GM23338 (cell line): ENCODE measurements at regions not wholly inside any gene's neighbourhood (a gene's known extent, or its start where the extent isn't known, plus 50 kb on each side); places are given as distances from the start of the nearest gene placed in this dataset.

Source experiments
- ATAC-seq: fragments of 200-7000 bp; cut with Tn5 transposase; 3 replicates; pipeline ENCODE4 v1.9.1; 2020
- DNase-seq: peaks from one replicate; pipeline ENCODE4 v3.0.0-alpha.2; 2015; ENCODE audit warnings: low spot score
- H2AFZ ChIP-seq: fragments of 200-600 bp; sonication (generic); 2 replicates; pipeline ENCODE4 v1.8.0; 2016; ENCODE audit warnings: antibody characterized with exemption, mild to moderate bottlenecking, moderate library complexity
- H3F3A ChIP-seq: fragments of 200-600 bp; sonication (generic); replicated peaks from 2 replicates; pipeline ENCODE4 v1.8.0; 2017; ENCODE audit warnings: antibody characterized with exemption, mixed run types, low read depth
- H3K27ac ChIP-seq: fragments of 200-600 bp; sonication (generic); 2 replicates; pipeline ENCODE4 v1.6.1; 2016; ENCODE audit warnings: low read depth
- H3K27me3 ChIP-seq: fragments of 200-600 bp; sonication (generic); 2 replicates; pipeline ENCODE4 v1.8.0; 2016; ENCODE audit warnings: mild to moderate bottlenecking, mixed run types, moderate library complexity; ENCODE audit not compliant: insufficient read depth
- H3K36me3 ChIP-seq: fragments of 200-600 bp; sonication (generic); 2 replicates; pipeline ENCODE4 v1.8.0; 2016; ENCODE audit warnings: mild to moderate bottlenecking; ENCODE audit not compliant: insufficient read depth
- H3K4me1 ChIP-seq: fragments of 200-600 bp; sonication (generic); 2 replicates; pipeline ENCODE4 v1.8.0; 2016; ENCODE audit warnings: mild to moderate bottlenecking, moderate library complexity; ENCODE audit not compliant: insufficient read depth
- H3K4me2 ChIP-seq: fragments of 200-600 bp; sonication (generic); 2 replicates; pipeline ENCODE4 v1.7.1; 2017; ENCODE audit warnings: mixed run types
- H3K4me3 ChIP-seq: fragments of 200-600 bp; sonication (generic); 2 replicates; pipeline ENCODE4 v1.6.1; 2016; ENCODE audit warnings: mixed run types
- H3K79me2 ChIP-seq: fragments of 200-600 bp; sonication (generic); replicated peaks from 2 replicates; pipeline ENCODE4 v1.8.0; 2017; ENCODE audit warnings: mild to moderate bottlenecking; ENCODE audit not compliant: insufficient read depth
- H3K9me2 ChIP-seq: fragments of 200-600 bp; sonication (generic); 2 replicates; pipeline ENCODE4 v1.8.0; 2017; ENCODE audit not compliant: insufficient read depth
- H4K20me1 ChIP-seq: fragments of 200-600 bp; sonication (generic); replicated peaks from 2 replicates; pipeline ENCODE4 v1.8.0; 2017; ENCODE audit warnings: mild to moderate bottlenecking; ENCODE audit not compliant: insufficient read depth
- H3K27ac Mint-ChIP-seq: 2 replicates; pipeline ENCODE4 v1.8.0; 2020; ENCODE audit warnings: inconsistent platforms, mild to moderate bottlenecking, moderate library complexity, mixed read lengths
- H3K27me3 Mint-ChIP-seq: 3 replicates; pipeline ENCODE4 v1.8.0; 2022; ENCODE audit warnings: low read depth, mild to moderate bottlenecking, moderate library complexity, mixed read lengths, inconsistent platforms; ENCODE audit not compliant: insufficient read depth, poor library complexity
- H3K36me3 Mint-ChIP-seq: 3 replicates; pipeline ENCODE4 v1.8.0; 2021; ENCODE audit warnings: low read depth, mild to moderate bottlenecking, inconsistent platforms, moderate library complexity, mixed read lengths
- H3K4me1 Mint-ChIP-seq: 3 replicates; pipeline ENCODE4 v1.8.0; 2020; ENCODE audit warnings: mild to moderate bottlenecking, inconsistent platforms, mixed read lengths
- H3K4me3 Mint-ChIP-seq: 3 replicates; pipeline ENCODE4 v1.8.0; 2021; ENCODE audit warnings: moderate library complexity, mild to moderate bottlenecking, inconsistent platforms, mixed read lengths
- H3K9me3 Mint-ChIP-seq: 3 replicates; pipeline ENCODE4 v1.8.0; 2020; ENCODE audit warnings: moderate library complexity, mild to moderate bottlenecking, inconsistent platforms, mixed read lengths
- CREB1 ChIP-seq: fragments of 250-450 bp; sonication (Bioruptor Pico); IDR thresholded peaks from 2 replicates; pipeline ENCODE4 v1.5.0; 2020; ENCODE audit warnings: low read depth, mild to moderate bottlenecking, moderate library complexity
- EZH2 ChIP-seq: fragments of 200-600 bp; sonication (generic); IDR thresholded peaks from one replicate; pipeline ENCODE4 v1.8.0; 2017; ENCODE audit warnings: antibody characterized with exemption, mild to moderate bottlenecking, low read depth; ENCODE audit not compliant: unreplicated experiment
- JUNB ChIP-seq: IDR thresholded peaks from one replicate; pipeline ENCODE4 v1.6.1; 2016; ENCODE audit warnings: antibody characterized with exemption; ENCODE audit not compliant: unreplicated experiment
- POLR2AphosphoS5 ChIP-seq: IDR thresholded peaks from 2 replicates; pipeline ENCODE4 v1.6.1; 2016; ENCODE audit warnings: antibody characterized with exemption, low read depth
- ZNF331 ChIP-seq: fragments of 250-450 bp; sonication (Bioruptor Pico); IDR thresholded peaks from 2 replicates; pipeline ENCODE4 v1.5.0; 2020; ENCODE audit warnings: low read depth, mild to moderate bottlenecking, moderate library complexity
- TF ChIP-seq, protein P1 (sequence below): fragments of 250-450 bp; sonication (Bioruptor Pico); IDR thresholded peaks from 2 replicates; pipeline ENCODE4 v1.5.0; 2020; ENCODE audit warnings: mild to moderate bottlenecking, moderate library complexity
- TF ChIP-seq, protein P2 (sequence below), 2 experiments: fragments of 200-600 bp in 1 of 2; sonication (generic) in 1 of 2; conservative IDR thresholded peaks; 2 replicates each; pipeline versions ENCODE4 v1.5.1 to v1.6.1; 2016 to 2017; ENCODE audit warnings: antibody characterized with exemption in 2 of 2, low read depth in 2 of 2, mild to moderate bottlenecking in 2 of 2, moderate library complexity in 1 of 2

DNA sequence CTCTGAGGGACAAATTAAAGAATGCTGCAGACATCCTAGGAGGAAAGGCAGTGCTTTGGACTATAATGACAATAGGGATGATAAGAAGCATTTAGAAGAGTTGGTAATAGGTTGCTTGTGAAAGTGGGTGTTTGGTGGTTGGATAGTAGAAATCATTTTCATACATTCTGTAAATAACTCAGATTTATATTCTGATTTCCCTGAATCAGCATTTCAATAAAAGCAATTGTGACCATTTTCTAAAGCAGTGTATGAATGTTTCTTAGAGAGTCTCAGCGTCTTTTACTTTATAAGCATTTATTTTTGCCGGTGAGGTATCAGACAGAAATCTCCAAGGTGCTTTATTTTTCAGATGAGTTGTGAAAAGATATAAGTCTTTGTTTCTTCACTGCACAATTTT, 1099.0 kb upstream of the LRRTM1 start:
- Histone ChIP-seq H3K27me3 (no peaks in the 10 kb centered on the region), H3K27ac (no peak overlapping the region; the same call in 1 of the 2 replicates), H3F3A (no peaks in the 10 kb centered on the region), H2AFZ (no peak overlapping the region; the same call in 1 of the 2 replicates), H3K36me3 (no peaks in the 10 kb centered on the region), H3K4me1 (peaks cover 17% of the 10 kb centered on the region), H3K4me2 (peak overlapping the region; percentile 41), H3K4me3 (no peak overlapping the region), H3K79me2 (no peaks in the 10 kb centered on the region), H4K20me1 (no peaks in the 10 kb centered on the region), H3K9me2 (no peaks in the 10 kb centered on the region)
- H3K27me3 Mint-ChIP-seq, result peaks cover 2% of the 10 kb centered on the region
- H3K27ac Mint-ChIP-seq, result peak overlapping the region; percentile 36; the same call in 1 of the 2 replicates
- no peaks in the 10 kb centered on the region for H3K36me3 Mint-ChIP-seq
- no peaks in the 10 kb centered on the region for H3K9me3 Mint-ChIP-seq
- H3K4me1 Mint-ChIP-seq, result peaks cover 21% of the 10 kb centered on the region
- no peak overlapping the region for H3K4me3 Mint-ChIP-seq
- TF ChIP-seq, protein P1, sequence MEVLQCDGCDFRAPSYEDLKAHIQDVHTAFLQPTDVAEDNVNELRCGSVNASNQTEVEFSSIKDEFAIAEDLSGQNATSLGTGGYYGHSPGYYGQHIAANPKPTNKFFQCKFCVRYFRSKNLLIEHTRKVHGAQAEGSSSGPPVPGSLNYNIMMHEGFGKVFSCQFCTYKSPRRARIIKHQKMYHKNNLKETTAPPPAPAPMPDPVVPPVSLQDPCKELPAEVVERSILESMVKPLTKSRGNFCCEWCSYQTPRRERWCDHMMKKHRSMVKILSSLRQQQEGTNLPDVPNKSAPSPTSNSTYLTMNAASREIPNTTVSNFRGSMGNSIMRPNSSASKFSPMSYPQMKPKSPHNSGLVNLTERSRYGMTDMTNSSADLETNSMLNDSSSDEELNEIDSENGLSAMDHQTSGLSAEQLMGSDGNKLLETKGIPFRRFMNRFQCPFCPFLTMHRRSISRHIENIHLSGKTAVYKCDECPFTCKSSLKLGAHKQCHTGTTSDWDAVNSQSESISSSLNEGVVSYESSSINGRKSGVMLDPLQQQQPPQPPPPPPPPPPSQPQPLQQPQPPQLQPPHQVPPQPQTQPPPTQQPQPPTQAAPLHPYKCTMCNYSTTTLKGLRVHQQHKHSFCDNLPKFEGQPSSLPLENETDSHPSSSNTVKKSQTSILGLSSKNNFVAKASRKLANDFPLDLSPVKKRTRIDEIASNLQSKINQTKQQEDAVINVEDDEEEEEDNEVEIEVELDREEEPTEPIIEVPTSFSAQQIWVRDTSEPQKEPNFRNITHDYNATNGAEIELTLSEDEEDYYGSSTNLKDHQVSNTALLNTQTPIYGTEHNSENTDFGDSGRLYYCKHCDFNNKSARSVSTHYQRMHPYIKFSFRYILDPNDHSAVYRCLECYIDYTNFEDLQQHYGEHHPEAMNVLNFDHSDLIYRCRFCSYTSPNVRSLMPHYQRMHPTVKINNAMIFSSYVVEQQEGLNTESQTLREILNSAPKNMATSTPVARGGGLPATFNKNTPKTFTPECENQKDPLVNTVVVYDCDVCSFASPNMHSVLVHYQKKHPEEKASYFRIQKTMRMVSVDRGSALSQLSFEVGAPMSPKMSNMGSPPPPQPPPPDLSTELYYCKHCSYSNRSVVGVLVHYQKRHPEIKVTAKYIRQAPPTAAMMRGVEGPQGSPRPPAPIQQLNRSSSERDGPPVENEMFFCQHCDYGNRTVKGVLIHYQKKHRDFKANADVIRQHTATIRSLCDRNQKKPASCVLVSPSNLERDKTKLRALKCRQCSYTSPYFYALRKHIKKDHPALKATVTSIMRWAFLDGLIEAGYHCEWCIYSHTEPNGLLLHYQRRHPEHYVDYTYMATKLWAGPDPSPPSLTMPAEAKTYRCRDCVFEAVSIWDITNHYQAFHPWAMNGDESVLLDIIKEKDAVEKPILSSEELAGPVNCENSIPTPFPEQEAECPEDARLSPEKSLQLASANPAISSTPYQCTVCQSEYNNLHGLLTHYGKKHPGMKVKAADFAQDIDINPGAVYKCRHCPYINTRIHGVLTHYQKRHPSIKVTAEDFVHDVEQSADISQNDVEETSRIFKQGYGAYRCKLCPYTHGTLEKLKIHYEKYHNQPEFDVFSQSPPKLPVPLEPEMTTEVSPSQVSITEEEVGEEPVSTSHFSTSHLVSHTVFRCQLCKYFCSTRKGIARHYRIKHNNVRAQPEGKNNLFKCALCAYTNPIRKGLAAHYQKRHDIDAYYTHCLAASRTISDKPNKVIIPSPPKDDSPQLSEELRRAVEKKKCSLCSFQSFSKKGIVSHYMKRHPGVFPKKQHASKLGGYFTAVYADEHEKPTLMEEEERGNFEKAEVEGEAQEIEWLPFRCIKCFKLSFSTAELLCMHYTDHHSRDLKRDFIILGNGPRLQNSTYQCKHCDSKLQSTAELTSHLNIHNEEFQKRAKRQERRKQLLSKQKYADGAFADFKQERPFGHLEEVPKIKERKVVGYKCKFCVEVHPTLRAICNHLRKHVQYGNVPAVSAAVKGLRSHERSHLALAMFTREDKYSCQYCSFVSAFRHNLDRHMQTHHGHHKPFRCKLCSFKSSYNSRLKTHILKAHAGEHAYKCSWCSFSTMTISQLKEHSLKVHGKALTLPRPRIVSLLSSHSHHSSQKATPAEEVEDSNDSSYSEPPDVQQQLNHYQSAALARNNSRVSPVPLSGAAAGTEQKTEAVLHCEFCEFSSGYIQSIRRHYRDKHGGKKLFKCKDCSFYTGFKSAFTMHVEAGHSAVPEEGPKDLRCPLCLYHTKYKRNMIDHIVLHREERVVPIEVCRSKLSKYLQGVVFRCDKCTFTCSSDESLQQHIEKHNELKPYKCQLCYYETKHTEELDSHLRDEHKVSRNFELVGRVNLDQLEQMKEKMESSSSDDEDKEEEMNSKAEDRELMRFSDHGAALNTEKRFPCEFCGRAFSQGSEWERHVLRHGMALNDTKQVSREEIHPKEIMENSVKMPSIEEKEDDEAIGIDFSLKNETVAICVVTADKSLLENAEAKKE (CRISPR knock-in tag), result no peak
- TF ChIP-seq EZH2, result no peak
- DNase-seq (no peak), ATAC-seq (no peak)

DNA sequence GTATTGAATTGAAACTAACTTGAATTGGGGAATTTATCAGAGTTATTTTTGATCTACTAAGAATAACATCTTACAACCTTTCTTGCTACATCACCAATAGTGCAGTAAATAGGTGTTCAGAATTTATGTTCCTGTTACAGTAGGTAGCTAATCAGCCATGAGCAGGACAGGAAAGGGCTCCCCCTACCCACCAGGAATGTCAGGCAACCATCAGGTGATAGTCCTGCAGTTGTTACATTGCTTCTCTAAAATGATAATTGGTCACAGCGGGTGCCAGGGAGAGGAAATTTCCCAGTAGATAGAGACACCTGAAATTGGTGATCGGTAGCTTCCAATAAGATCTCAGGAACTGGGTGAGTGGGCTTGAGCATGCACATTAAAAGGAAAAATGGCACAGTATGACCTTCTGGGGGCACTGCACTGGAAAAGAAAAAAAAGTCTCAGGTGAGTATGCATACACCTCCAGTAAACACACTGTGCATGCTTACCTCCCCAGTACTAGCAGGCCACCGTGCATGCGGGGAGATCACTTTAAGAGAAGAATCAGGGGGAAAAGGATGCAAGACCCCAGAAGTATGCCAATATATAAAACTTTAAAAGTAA, 1092.0 kb upstream of the LRRTM1 start:
- Histone ChIP-seq H3F3A (no peaks in the 10 kb centered on the region), H3K4me1 (peaks cover 35% of the 10 kb centered on the region), H3K9me2 (no peaks in the 10 kb centered on the region), H3K4me2 (peak overlapping the region; percentile 7; the same call in 1 of the 2 replicates), H2AFZ (no peak overlapping the region), H3K27ac (no peak overlapping the region), H4K20me1 (no peaks in the 10 kb centered on the region), H3K79me2 (no peaks in the 10 kb centered on the region), H3K4me3 (no peak overlapping the region), H3K36me3 (no peaks in the 10 kb centered on the region), H3K27me3 (no peaks in the 10 kb centered on the region)
- no peak overlapping the region for H3K27ac Mint-ChIP-seq
- H3K4me1 Mint-ChIP-seq, result peaks cover 28% of the 10 kb centered on the region
- peaks cover 1% of the 10 kb centered on the region for H3K27me3 Mint-ChIP-seq
- no peaks in the 10 kb centered on the region; the same call in 2 of the 3 replicates for H3K9me3 Mint-ChIP-seq
- H3K36me3 Mint-ChIP-seq, result no peaks in the 10 kb centered on the region; the same call in 2 of the 3 replicates
- DNase-seq (peak; percentile 29), ATAC-seq (peak; percentile 77)
- H3K4me3 Mint-ChIP-seq, result no peak overlapping the region
- TF ChIP-seq, protein P2, sequence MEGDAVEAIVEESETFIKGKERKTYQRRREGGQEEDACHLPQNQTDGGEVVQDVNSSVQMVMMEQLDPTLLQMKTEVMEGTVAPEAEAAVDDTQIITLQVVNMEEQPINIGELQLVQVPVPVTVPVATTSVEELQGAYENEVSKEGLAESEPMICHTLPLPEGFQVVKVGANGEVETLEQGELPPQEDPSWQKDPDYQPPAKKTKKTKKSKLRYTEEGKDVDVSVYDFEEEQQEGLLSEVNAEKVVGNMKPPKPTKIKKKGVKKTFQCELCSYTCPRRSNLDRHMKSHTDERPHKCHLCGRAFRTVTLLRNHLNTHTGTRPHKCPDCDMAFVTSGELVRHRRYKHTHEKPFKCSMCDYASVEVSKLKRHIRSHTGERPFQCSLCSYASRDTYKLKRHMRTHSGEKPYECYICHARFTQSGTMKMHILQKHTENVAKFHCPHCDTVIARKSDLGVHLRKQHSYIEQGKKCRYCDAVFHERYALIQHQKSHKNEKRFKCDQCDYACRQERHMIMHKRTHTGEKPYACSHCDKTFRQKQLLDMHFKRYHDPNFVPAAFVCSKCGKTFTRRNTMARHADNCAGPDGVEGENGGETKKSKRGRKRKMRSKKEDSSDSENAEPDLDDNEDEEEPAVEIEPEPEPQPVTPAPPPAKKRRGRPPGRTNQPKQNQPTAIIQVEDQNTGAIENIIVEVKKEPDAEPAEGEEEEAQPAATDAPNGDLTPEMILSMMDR (conservative IDR thresholded peaks at IDR 0.05; ENCODE audit: low read depth in 2 of 2), result peak; percentile 55 to 57
- TF ChIP-seq JUNB, result no peak
- TF ChIP-seq CREB1 (CRISPR knock-in tag), result no peak
- TF ChIP-seq POLR2AphosphoS5, result no peak
- no peak for TF ChIP-seq ZNF331 (CRISPR knock-in tag)
